GM18520 (cell line): ENCODE measurements at regions not wholly inside any gene's neighbourhood (a gene's known extent, or its start where the extent isn't known, plus 50 kb on each side); places are given as distances from the start of the nearest gene placed in this dataset.
A peak's percentile ranks its signal among the peaks of the same experiment; 100 is the strongest.
"Not testable (repeated sequence)": the region's sequence is repeated elsewhere in the genome, so short reads cannot be mapped to it uniquely, and the experiment has no call there.

Source experiments
- ATAC-seq: cut with Tn5 transposase; IDR thresholded peaks from one replicate; pipeline ENCODE4 v1.9.1; 2021; ENCODE audit not compliant: unreplicated experiment

- ATAC-seq: no peak
These were observed 244.4 kb upstream of the MGAT5 start for GRCh38 chr2:134009440-134009839.

- ATAC-seq: not testable (repeated sequence)
These were observed 244.0 kb upstream of the MGAT5 start for GRCh38 chr2:134009906-134010305.

GRCh38 chr2:134011936-134012586 lies 241.8 kb upstream of the MGAT5 start:
- ATAC-seq: no peak

GRCh38 chr2:134014196-134014960 lies 239.5 kb upstream of the MGAT5 start:
- ATAC-seq: no peak

GRCh38 chr2:134019871-134020270 lies 234.0 kb upstream of the MGAT5 start:
- no peak for ATAC-seq

GRCh38 chr2:134020608-134021007 lies 233.3 kb upstream of the MGAT5 start:
- no peak for ATAC-seq

- ATAC-seq: peak; percentile 95
These were observed 231.9 kb upstream of the MGAT5 start for GRCh38 chr2:134021830-134022524.

GRCh38 chr2:134023854-134024253 lies 230.0 kb upstream of the MGAT5 start:
- no peak for ATAC-seq

- no peak for ATAC-seq
These were observed 225.9 kb upstream of the MGAT5 start for GRCh38 chr2:134027980-134028379.

GRCh38 chr2:134029418-134029817 lies 224.5 kb upstream of the MGAT5 start:
- no peak for ATAC-seq

- no peak for ATAC-seq
These were observed 222.3 kb upstream of the MGAT5 start for GRCh38 chr2:134031539-134031938.

GRCh38 chr2:134035605-134036370 lies 218.1 kb upstream of the MGAT5 start:
- ATAC-seq: no peak

GRCh38 chr2:134039912-134040581 lies 213.8 kb upstream of the MGAT5 start:
- ATAC-seq: no peak

- not testable (repeated sequence) for ATAC-seq
These were observed 213.2 kb upstream of the MGAT5 start for GRCh38 chr2:134040626-134041172.

- ATAC-seq: no peak
These were observed 212.0 kb upstream of the MGAT5 start for GRCh38 chr2:134041877-134042276.

GRCh38 chr2:134043028-134043427 lies 210.8 kb upstream of the MGAT5 start:
- ATAC-seq: not testable (repeated sequence)

GRCh38 chr2:134052173-134052572 lies 201.7 kb upstream of the MGAT5 start:
- no peak for ATAC-seq

GRCh38 chr2:134056173-134056572 lies 197.7 kb upstream of the MGAT5 start:
- ATAC-seq: no peak

- not testable (repeated sequence) for ATAC-seq
These were observed 192.8 kb upstream of the MGAT5 start for GRCh38 chr2:134061066-134061465.

GRCh38 chr2:134062235-134062634 lies 191.6 kb upstream of the MGAT5 start:
- ATAC-seq: not testable (repeated sequence)
